CD14-positive monocyte (primary cell): ENCODE measurements at regions not wholly inside any gene's neighbourhood (a gene's known extent, or its start where the extent isn't known, plus 50 kb on each side); places are given as distances from the start of the nearest gene placed in this dataset.

Experiments
- DNase-seq, 3 donors: peaks; one replicate each; pipeline ENCODE4 v3.0.0-alpha.2; 2011 to 2022
- H2AFZ ChIP-seq: 2 replicates; pipeline ENCODE4 v1.6.0; 2012; ENCODE audit warnings: mild to moderate bottlenecking, low read depth, low read length, inconsistent platforms; ENCODE audit not compliant: insufficient read depth, poor library complexity, severe bottlenecking
- H3K27ac ChIP-seq, 2 donors: 1 replicate in 1 of 2; 2 replicates in 1 of 2; pipeline ENCODE4 v1.5.1; 2012 to 2013; ENCODE audit warnings: low read length in 2 of 2, control low read depth in 1 of 2, inconsistent platforms in 1 of 2, low read depth in 1 of 2, mild to moderate bottlenecking in 1 of 2
- H3K27me3 ChIP-seq, 2 donors: one replicate each; pipeline versions ENCODE4 v1.6.0 to v1.6.1; 2011 to 2013; ENCODE audit warnings: low read length in 2 of 2; ENCODE audit not compliant: control insufficient read depth in 2 of 2, insufficient read depth in 2 of 2
- H3K36me3 ChIP-seq, 2 donors: replicated peaks in 1 of 2; 1 replicate in 1 of 2; 2 replicates in 1 of 2; pipeline versions ENCODE4 v1.5.1 to v1.6.1; 2012 to 2013; ENCODE audit warnings: low read length in 2 of 2, control low read depth in 1 of 2, inconsistent platforms in 1 of 2, mild to moderate bottlenecking in 1 of 2; ENCODE audit not compliant: insufficient read depth in 2 of 2, control insufficient read depth in 1 of 2
- H3K4me1 ChIP-seq, 2 donors: 1 replicate in 1 of 2; 2 replicates in 1 of 2; pipeline versions ENCODE4 v1.5.1 to v1.6.1; 2012 to 2013; ENCODE audit warnings: low read length in 2 of 2, control low read depth in 1 of 2, inconsistent platforms in 1 of 2, mild to moderate bottlenecking in 1 of 2, moderate library complexity in 1 of 2; ENCODE audit not compliant: insufficient read depth in 2 of 2, control insufficient read depth in 1 of 2
- H3K4me2 ChIP-seq: replicated peaks from 2 replicates; pipeline ENCODE3; 2012; ENCODE audit warnings: low read length, moderate library complexity, mild to moderate bottlenecking; ENCODE audit not compliant: poor library complexity, severe bottlenecking; ENCODE audit errors: extremely low read depth
- H3K4me3 ChIP-seq, 3 experiments: fragments of 200-600 bp in 1 of 3; sonication (generic) in 1 of 3; replicated peaks in 1 of 3; 1 replicate in 2 of 3; 2 replicates in 1 of 3; pipeline ENCODE4 v1.5.1; 2011 to 2013; ENCODE audit warnings: low read length in 3 of 3, mild to moderate bottlenecking in 3 of 3, control low read depth in 2 of 3, low read depth in 2 of 3, inconsistent platforms in 1 of 3, moderate library complexity in 1 of 3
- H3K79me2 ChIP-seq: 2 replicates; pipeline ENCODE4 v1.6.0; 2012; ENCODE audit warnings: mild to moderate bottlenecking, control low read depth, inconsistent platforms, low read length, moderate library complexity; ENCODE audit not compliant: insufficient read depth
- H3K9ac ChIP-seq: 2 replicates; pipeline ENCODE4 v1.6.0; 2017; ENCODE audit warnings: low read length, mild to moderate bottlenecking; ENCODE audit not compliant: insufficient read depth, poor library complexity, severe bottlenecking
- H3K9me3 ChIP-seq, 2 donors: replicated peaks in 1 of 2; 1 replicate in 1 of 2; 2 replicates in 1 of 2; pipeline versions ENCODE4 v1.5.1 to v1.6.1; 2012 to 2013; ENCODE audit warnings: low read length in 2 of 2, control low read depth in 1 of 2; ENCODE audit not compliant: control insufficient read depth in 1 of 2, insufficient read depth in 1 of 2
- H4K20me1 ChIP-seq: 2 replicates; pipeline ENCODE4 v1.6.0; 2012; ENCODE audit warnings: mild to moderate bottlenecking, low read length, control low read depth, moderate library complexity; ENCODE audit not compliant: insufficient read depth
- H3K27ac Mint-ChIP-seq, 7 donors: one replicate each; pipeline ENCODE4 v1.8.0; 2020; ENCODE audit warnings: mild to moderate bottlenecking in 7 of 7, mixed read lengths in 7 of 7, moderate library complexity in 6 of 7, inconsistent platforms in 2 of 7
- H3K27me3 Mint-ChIP-seq, 3 donors: one replicate each; pipeline ENCODE4 v1.8.0; 2021 to 2022; ENCODE audit warnings: low read depth in 3 of 3, mild to moderate bottlenecking in 3 of 3, mixed read lengths in 3 of 3, moderate library complexity in 3 of 3, inconsistent platforms in 1 of 3
- H3K36me3 Mint-ChIP-seq, 2 donors: one replicate each; pipeline ENCODE4 v1.8.0; 2020; ENCODE audit warnings: mixed read lengths in 2 of 2, inconsistent platforms in 1 of 2, mild to moderate bottlenecking in 1 of 2
- H3K4me1 Mint-ChIP-seq: one replicate; pipeline ENCODE4 v1.8.0; 2020; ENCODE audit warnings: mild to moderate bottlenecking, mixed read lengths
- H3K4me3 Mint-ChIP-seq, 2 donors: one replicate each; pipeline ENCODE4 v1.8.0; 2020; ENCODE audit warnings: mild to moderate bottlenecking in 2 of 2, mixed read lengths in 2 of 2, moderate library complexity in 1 of 2
- H3K9me3 Mint-ChIP-seq, 7 donors: one replicate each; pipeline ENCODE4 v1.8.0; 2020 to 2022; ENCODE audit warnings: mixed read lengths in 7 of 7, mild to moderate bottlenecking in 6 of 7, moderate library complexity in 6 of 7, inconsistent platforms in 2 of 7
- WGBS: methylation state at CpG from one replicate; pipeline ENCODE4 v1.1.5; 2013; ENCODE audit warnings: missing lambda C conversion rate; ENCODE audit not compliant: insufficient coverage; 5-methylcytosine and 5-hydroxymethylcytosine counted together
- intact Hi-C, 2 donors: fragments of 100-400 bp; cut with micrococcal nuclease; formaldehyde crosslinking; loops; one replicate each; pipeline versions ENCODE4 v1.15.0 to v1.15.1; 2023
- TF ChIP-seq, protein P1 (sequence below): fragments of 200-600 bp; IDR thresholded peaks from one replicate; pipeline ENCODE4 v1.8.0; 2022; ENCODE audit warnings: antibody characterized with exemption, mild to moderate bottlenecking

GRCh38 chr11:80083531-80083951 is 642.7 kb upstream of the TENM4 start:
- Mint-ChIP-seq H3K36me3 (no peaks in the 10 kb centered on the region), H3K27ac (no peak overlapping the region), H3K4me3 (no peak overlapping the region), H3K4me1 (no peaks in the 10 kb centered on the region), H3K9me3 (peaks cover 0 to 9% (median 2%) of the 10 kb centered on the region in 7 donors), H3K27me3 (peaks cover 0 to 2% (median 0%) of the 10 kb centered on the region in 3 donors)
- H3K4me2 ChIP-seq: no peak overlapping the region
- H3K79me2 ChIP-seq: no peaks in the 10 kb centered on the region
- no peaks in the 10 kb centered on the region for H4K20me1 ChIP-seq
- no peaks in the 10 kb centered on the region for H3K9me3 ChIP-seq
- no peak overlapping the region for H3K4me3 ChIP-seq
- H2AFZ ChIP-seq: no peak overlapping the region
- H3K27me3 ChIP-seq: no peaks in the 10 kb centered on the region
- intact Hi-C loops: no loop called here
- no peaks in the 10 kb centered on the region for H3K4me1 ChIP-seq
- no peak overlapping the region for H3K27ac ChIP-seq
- no peak overlapping the region for H3K9ac ChIP-seq
- no peaks in the 10 kb centered on the region for H3K36me3 ChIP-seq
- 60% methylated on average over 1 of the region's 2 CpGs for WGBS
- TF ChIP-seq, protein P1, sequence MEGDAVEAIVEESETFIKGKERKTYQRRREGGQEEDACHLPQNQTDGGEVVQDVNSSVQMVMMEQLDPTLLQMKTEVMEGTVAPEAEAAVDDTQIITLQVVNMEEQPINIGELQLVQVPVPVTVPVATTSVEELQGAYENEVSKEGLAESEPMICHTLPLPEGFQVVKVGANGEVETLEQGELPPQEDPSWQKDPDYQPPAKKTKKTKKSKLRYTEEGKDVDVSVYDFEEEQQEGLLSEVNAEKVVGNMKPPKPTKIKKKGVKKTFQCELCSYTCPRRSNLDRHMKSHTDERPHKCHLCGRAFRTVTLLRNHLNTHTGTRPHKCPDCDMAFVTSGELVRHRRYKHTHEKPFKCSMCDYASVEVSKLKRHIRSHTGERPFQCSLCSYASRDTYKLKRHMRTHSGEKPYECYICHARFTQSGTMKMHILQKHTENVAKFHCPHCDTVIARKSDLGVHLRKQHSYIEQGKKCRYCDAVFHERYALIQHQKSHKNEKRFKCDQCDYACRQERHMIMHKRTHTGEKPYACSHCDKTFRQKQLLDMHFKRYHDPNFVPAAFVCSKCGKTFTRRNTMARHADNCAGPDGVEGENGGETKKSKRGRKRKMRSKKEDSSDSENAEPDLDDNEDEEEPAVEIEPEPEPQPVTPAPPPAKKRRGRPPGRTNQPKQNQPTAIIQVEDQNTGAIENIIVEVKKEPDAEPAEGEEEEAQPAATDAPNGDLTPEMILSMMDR: no peak
- DNase-seq: no peak

DNA sequence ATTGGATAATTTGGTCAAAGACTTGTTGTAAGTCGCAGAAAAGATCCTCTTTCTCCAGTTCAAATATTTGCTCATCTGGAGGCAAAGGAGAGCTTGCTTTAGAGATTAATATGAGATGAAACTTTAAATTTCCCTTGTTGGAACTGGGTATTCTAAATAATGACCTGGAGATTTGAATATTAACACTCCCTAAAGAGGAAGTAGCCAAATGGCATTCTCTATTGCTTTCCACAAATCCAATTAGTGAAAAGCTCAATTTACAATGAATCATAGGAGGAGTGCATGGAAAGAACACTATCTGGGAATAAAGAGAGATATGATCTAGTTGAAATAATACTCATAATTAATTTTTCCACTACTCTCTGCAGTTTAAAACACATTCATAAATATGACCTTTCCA is 641.6 kb upstream of the TENM4 start:
- WGBS: no CpG with 5 or more reads among the region's 1 CpG
- no peaks in the 10 kb centered on the region for H4K20me1 ChIP-seq
- no peaks in the 10 kb centered on the region for H3K27me3 Mint-ChIP-seq

More for the DNA sequence above, 641.6 kb upstream of the TENM4 start:
- no peaks in the 10 kb centered on the region for H3K36me3 Mint-ChIP-seq
- no peaks in the 10 kb centered on the region for H3K27me3 ChIP-seq
- H3K9me3 ChIP-seq: no peaks in the 10 kb centered on the region
- no peak overlapping the region for H3K27ac ChIP-seq
- no peak overlapping the region for H3K4me3 Mint-ChIP-seq
- peaks cover 0 to 10% (median 2%) of the 10 kb centered on the region in 7 donors for H3K9me3 Mint-ChIP-seq
- H3K4me1 Mint-ChIP-seq: no peaks in the 10 kb centered on the region
- no peaks in the 10 kb centered on the region for H3K79me2 ChIP-seq
- DNase-seq: no peak
- H3K27ac Mint-ChIP-seq: no peak overlapping the region
- H3K4me3 ChIP-seq: no peak overlapping the region
- TF ChIP-seq, protein P1: no peak
- no peak overlapping the region for H2AFZ ChIP-seq
- H3K9ac ChIP-seq: no peak overlapping the region
- H3K36me3 ChIP-seq: no peaks in the 10 kb centered on the region
- intact Hi-C loops: no loop called here
- H3K4me2 ChIP-seq: no peak overlapping the region
- no peaks in the 10 kb centered on the region for H3K4me1 ChIP-seq
